GM12878 (cell line): ENCODE measurements at regions not wholly inside any gene's neighbourhood (a gene's known extent, or its start where the extent isn't known, plus 50 kb on each side); places are given as distances from the start of the nearest gene placed in this dataset.

Experiments
- CTCF ChIP-seq, 3 experiments: IDR thresholded peaks in 2 of 3; conservative IDR thresholded peaks in 1 of 3; 2 replicates each; pipeline ENCODE4 v1.5.1; 2011; ENCODE audit warnings: low read depth in 3 of 3, low read length in 3 of 3, mild to moderate bottlenecking in 3 of 3, control low read depth in 2 of 3, moderate library complexity in 2 of 3, inconsistent platforms in 1 of 3, mixed read lengths in 1 of 3; ENCODE audit not compliant: control insufficient read depth in 2 of 3, insufficient read depth in 1 of 3; ENCODE audit errors: extremely low read depth in 1 of 3
- MYC ChIP-seq: IDR thresholded peaks from 2 replicates; pipeline ENCODE4 v1.6.1; 2011; ENCODE audit warnings: mild to moderate bottlenecking, low read length, moderate library complexity, inconsistent platforms; ENCODE audit not compliant: insufficient read depth, insufficient replicate concordance, insufficient read length, severe bottlenecking
- PAX8 ChIP-seq: fragments of 450-650 bp; IDR thresholded peaks from 2 replicates; pipeline ENCODE4 v1.6.1; 2017; ENCODE audit warnings: mild to moderate bottlenecking, moderate library complexity

DNA sequence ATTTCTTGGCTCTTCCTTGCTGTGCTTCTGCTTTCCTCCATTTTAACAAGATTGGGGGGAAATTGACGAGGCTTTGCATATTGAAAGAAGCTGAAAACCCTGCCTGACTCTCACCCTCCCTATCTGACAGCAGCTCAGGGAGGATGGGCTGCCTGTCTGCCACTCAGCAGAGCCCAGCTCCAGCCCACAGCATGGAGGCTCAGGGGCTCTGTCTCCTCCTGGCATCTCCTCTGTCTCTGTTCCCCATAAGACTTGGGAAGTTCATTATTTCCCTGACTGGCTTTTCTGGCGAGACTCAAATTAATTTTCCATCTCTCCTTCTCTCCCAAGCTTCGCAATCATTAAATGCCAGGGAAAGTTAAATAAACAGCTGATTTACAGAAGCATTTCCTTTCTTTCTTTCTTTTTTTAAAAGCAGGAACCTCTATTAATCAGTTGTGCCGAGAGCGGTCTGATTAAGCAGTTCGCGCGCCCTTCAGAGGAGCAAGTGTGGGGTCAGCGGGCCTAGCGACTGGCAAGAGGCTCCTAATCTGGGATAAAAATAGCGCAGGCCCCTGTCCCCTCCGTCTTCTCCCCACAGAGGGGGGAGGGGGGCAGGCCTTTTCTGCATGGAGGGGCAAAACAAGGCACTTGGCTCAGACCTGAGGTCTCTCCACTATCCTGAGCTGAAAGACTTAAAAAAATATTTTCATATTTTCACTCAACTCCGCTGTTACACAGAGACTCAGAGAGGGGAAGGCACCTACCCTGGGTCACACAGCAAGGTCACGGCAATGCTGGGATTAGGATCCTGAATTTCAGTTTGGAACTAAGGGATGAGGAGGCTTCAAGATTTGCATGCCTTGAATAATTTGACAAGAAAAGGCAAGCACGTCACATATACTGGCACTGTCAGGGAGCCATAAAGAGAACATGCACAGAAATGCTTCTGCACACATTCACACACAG is 170.4 kb downstream of the ACTL8 start:
- no peak for TF ChIP-seq CTCF (IDR thresholded peaks at IDR 0.05 in 2 of 3, conservative IDR thresholded peaks at IDR 0.05 in 1 of 3; ENCODE audit: control insufficient read depth in 2 of 3, extremely low read depth in 1 of 3, insufficient read depth in 1 of 3, low read depth in 3 of 3, low read length in 3 of 3)
- TF ChIP-seq MYC = no peak
- no peak for TF ChIP-seq PAX8
